ENCODE measurements at regions not wholly inside any gene's neighbourhood (a gene's known extent, or its start where the extent isn't known, plus 50 kb on each side); places are given as distances from the start of the nearest gene placed in this dataset.
"Not testable (repeated sequence)": the region's sequence is repeated elsewhere in the genome, so short reads cannot be mapped to it uniquely, and the experiment has no call there.

GRCh38 chr19:34066007-34066643 lies 106.2 kb upstream of the LSM14A start:
- in situ Hi-C loops (cut with HindIII; ENCODE audit: low pct_unique_long_range_greater_than_20kb, low sequenced_read_pairs): no loop called here

DNA sequence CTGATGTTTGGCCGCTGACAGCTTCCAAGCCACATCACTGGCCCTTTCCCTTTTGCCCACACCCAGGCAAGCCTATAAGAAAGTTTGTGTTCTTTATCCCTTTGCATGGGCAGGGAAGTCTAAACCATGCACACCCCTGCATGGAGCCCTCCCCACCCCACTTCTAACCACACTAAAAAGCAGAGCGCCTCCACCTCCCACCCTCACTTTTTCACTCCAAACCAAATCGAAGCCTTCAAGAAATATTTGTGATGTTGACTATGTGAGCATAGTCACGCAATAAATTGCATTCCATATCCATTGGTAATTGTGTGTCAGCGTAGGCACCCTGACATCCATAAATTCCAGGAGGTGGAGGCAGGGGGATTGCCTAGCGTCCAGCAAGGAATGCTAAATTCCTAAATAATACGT lies 104.4 kb upstream of the LSM14A start:
- in situ Hi-C loops (cut with HindIII; ENCODE audit: low pct_unique_long_range_greater_than_20kb, low sequenced_read_pairs): no loop called here
- no peak for DNase-seq (ENCODE audit: low read depth, low spot score)

More at GRCh38 chr19:34066007-34066643, 106.2 kb upstream of the LSM14A start:
- no peak for DNase-seq (ENCODE audit: low read depth, low spot score)

GRCh38 chr19:34075661-34076091 lies 96.6 kb upstream of the LSM14A start:
- in situ Hi-C loops (cut with HindIII; ENCODE audit: low pct_unique_long_range_greater_than_20kb, low sequenced_read_pairs): no loop called here
- peak; percentile 98 for DNase-seq (ENCODE audit: low read depth, low spot score)

DNA sequence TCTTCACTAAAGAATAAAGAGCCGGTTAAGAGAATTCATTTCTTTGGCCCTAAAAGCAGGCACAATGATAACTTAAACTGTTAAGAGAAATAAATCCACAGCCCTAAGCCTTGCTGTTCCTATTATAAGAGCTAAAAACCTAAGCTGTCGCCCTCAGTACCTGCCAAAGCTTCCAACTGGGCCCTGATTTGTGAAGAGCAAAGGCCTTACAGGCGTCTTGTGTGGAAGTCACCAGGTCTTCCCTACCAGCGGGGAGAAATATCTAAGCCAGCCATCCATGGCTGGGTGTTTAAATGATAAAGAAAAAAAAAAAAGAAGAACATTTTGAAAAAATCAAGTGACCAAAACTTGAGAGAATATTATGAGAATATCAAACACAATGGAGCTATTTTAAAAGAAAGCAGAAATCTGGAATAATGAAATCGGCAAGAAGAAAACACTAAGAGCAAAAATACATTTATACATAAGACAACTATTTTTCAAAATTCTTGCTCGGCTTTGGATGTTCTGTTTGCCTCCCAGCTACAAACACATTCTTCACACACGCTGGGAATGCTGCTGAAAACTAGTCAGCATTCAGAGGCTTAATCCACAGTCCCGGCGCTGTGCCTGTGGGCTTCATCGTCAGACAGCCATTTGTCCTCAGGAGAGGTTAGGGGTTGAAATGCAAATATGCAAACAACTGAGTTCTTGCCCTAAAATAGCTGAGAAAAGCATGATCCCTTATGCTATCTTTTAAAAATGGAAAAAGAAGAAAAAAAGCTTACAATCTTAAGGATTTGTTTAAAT lies 89.8 kb upstream of the LSM14A start:
- DNase-seq (ENCODE audit: low read depth, low spot score): no peak
- in situ Hi-C loops (cut with HindIII; ENCODE audit: low pct_unique_long_range_greater_than_20kb, low sequenced_read_pairs): no loop called here

DNA sequence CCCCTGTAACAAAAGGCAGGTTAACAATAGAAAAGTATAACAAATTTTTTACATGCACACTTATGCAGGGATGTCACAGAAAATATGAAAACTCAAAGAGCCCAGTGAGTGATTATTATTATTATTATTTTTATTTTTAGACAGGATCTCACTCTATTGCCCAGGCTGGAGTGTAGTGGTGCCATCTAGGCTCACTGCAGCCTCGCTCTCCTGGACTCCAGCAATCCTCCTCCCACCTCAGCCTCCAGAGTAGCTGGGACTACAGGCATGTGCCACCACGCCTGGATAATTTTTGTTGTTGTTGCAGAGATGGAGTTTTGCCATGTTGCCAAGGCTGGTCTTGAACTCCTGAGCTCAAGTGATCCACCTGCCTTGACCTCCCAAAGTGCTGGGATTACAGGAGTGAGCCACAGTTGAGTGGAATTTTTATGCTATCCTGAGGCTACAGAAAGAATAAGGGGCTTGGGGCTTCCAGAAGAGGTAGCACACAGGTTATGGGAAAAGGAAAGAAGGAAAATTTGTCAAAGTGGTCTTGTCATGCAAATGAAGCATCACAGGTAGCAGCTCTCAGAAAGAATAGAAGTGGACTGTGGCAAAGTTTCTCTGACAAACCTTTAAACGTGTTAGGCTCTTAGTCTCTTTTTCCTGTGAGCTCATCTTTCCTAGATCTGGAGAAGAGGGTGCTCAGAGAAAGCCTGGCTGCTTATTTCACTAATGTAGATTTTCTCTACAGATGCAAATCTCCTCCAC lies 87.7 kb upstream of the LSM14A start:
- no peak for DNase-seq (ENCODE audit: low read depth, low spot score)
- in situ Hi-C loops (cut with HindIII; ENCODE audit: low pct_unique_long_range_greater_than_20kb, low sequenced_read_pairs): no loop called here

DNA sequence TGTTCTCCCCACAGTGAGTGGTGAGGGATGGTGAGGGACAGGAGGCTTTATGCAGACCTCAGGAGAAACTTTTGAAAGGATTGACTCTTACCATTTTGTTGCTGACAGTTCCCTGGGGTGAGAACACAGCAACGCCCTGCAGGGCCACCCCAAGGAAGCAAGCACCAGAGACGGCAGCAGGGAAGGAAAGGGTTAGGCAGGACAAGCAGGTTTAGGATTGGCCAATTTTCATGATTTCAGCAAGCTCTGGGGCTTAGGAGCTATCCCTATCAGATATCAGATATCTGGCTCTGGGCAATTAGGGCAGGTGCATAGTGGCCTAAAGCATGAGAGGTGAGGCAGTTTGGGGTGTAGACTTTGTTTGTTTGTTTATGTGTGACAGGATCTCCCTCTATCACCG lies 87.0 kb upstream of the LSM14A start:
- no peak for DNase-seq (ENCODE audit: low read depth, low spot score)
- in situ Hi-C loops (cut with HindIII; ENCODE audit: low pct_unique_long_range_greater_than_20kb, low sequenced_read_pairs): no loop called here

DNA sequence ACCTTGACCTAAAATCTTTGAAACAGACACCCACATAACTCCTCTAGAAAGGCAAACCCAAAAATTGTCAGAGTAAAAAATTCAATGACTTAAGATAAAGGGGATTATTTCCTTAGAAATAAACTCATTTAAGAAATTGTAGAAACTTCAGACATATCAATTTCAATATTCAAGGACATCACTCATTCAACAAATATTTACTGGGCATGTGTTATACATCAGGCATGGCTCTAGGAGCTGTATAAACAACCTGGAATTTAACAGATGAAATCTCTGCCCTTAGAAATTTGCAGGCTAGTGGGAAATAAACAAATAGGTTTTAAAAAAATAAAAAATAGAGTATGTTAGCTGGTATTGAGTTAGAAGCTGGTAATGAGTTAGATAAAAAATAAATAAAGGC lies 84.0 kb upstream of the LSM14A start:
- in situ Hi-C loops (cut with HindIII; ENCODE audit: low pct_unique_long_range_greater_than_20kb, low sequenced_read_pairs): no loop called here
- no peak for DNase-seq (ENCODE audit: low read depth, low spot score)

- in situ Hi-C loops (cut with HindIII; ENCODE audit: low pct_unique_long_range_greater_than_20kb, low sequenced_read_pairs): no loop called here
- no peak for DNase-seq (ENCODE audit: low read depth, low spot score)
Measured at GRCh38 chr19:34089566-34089965, 82.7 kb upstream of the LSM14A start.

GRCh38 chr19:34094960-34095359 lies 77.3 kb upstream of the LSM14A start:
- DNase-seq (ENCODE audit: low read depth, low spot score): peak; percentile 27
- in situ Hi-C loops (cut with HindIII; ENCODE audit: low pct_unique_long_range_greater_than_20kb, low sequenced_read_pairs): no loop called here

DNA sequence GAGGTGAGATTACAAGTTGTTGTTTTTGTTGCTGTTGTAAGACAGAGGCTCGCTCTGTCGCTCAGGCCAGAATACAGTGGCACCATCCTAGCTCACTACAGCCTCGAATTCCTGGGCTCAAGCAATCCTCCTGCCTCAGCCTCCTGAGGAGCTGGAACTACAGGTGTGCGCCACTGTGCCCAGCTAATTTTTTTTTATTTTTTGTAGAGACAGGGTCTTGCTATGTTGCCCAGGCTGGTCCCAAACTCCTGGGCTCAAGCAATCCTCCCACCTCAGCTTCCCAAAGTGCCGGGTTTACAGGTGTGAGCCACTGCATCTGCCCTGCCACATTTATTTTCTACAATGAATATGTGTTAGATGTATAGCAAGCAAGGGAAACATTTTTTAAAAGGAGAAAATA lies 76.9 kb upstream of the LSM14A start:
- in situ Hi-C loops (cut with HindIII; ENCODE audit: low pct_unique_long_range_greater_than_20kb, low sequenced_read_pairs); DNase-seq (ENCODE audit: low read depth, low spot score): not testable (repeated sequence)

DNA sequence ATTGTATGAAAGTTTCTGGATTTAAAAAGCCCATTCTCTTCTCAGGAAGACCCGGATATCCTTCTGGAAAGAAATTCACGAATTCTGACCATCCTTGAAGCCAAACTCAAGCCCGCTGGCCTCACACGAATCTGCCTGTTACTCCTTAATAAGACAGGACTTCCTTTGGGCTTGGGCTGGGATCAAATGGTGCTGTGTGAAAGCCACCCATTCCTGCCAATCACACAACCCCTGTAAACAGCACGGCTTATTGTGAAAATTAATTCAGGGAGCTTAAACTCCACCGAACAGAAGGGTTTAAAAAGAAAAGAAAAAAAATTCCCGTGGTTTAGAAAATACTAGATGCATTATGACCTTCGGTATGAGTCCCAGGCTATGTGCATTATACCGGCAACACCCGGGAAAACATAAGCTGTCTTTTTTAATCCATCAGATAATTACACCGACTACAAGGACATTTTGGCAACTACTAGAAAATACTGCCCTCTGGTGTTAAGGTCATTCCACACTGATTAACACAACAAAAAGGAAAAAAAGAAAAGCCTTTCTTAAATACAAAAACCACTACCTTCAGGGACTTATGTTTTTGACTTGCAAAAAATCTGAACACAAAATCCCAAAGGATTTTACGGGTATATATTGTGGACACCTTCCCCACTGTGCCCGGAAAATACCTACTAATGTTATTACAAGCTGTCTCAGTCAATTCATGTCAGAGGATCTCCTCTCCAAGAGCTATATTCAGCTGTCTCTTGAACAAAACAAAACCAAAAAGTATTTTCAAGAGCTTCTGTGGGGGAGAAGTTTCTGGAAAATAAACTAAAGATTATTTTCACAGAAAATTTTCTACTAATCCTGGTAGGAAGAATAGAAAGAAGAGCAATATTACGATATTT lies 76.0 kb upstream of the LSM14A start:
- in situ Hi-C loops (cut with HindIII; ENCODE audit: low pct_unique_long_range_greater_than_20kb, low sequenced_read_pairs): no loop called here
- peak; percentile 78 for DNase-seq (ENCODE audit: low read depth, low spot score)

DNA sequence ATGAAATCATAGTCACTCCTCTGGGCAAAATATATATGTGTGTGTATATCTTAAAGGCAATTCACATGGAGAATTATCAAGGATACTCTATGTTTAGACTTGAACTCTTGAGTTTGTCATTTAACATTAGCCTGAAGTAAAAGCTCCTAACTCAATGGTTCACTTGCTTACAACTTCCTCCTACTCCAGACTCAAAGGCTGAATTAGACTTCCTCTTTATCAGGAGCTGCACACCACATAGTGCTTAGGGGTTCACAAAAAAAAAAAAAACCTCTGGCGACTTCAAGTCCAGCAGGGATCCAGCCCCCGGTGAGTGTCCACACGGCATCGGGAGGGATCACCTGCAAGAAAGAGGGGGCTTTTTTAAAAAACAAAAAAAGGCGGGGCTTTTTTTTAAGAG lies 68.2 kb upstream of the LSM14A start:
- no peak for DNase-seq (ENCODE audit: low read depth, low spot score)
- in situ Hi-C loops (cut with HindIII; ENCODE audit: low pct_unique_long_range_greater_than_20kb, low sequenced_read_pairs): no loop called here

DNA sequence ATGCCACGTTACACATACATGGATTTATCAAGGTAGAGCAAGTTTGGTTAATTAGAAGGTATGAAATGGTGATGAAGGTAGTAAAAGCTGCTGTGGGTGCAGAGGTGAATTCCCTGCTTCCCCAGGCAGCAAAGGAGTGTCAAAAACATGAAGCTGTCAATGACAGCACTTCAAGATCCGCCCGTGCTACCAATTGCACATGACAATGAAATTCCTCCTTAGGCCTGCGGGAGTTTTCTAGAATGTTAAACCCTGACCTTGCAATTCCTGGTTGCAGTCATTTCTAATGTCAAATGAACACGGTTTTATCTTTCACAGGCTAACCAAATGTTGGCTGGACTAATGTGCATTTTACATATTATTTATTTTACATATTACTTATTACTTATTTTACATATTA lies 67.7 kb upstream of the LSM14A start:
- no peak for DNase-seq (ENCODE audit: low read depth, low spot score)
- in situ Hi-C loops (cut with HindIII; ENCODE audit: low pct_unique_long_range_greater_than_20kb, low sequenced_read_pairs): no loop called here

DNA sequence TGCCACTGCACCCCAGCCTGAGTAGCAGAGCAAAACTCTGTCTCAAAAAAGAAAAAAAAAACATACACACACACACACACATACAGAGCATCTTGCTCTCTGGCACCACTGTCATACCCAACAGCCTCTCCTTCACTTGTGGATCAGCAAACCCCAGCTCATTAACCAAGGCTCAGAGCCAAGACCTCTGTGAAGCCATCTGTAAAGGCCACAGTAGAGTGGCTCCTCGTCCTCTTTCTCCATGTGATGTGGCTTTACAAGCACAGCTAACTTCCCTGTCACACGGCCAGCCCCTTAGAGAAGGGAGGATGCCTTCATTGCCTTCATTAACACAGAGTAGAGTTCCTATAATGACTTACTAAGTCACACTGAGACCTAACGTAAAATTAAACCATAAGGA lies 62.7 kb upstream of the LSM14A start:
- in situ Hi-C loops (cut with HindIII; ENCODE audit: low pct_unique_long_range_greater_than_20kb, low sequenced_read_pairs): no loop called here
- no peak for DNase-seq (ENCODE audit: low read depth, low spot score)

GRCh38 chr19:34118879-34119748 lies 53.2 kb upstream of the LSM14A start:
- in situ Hi-C loops (cut with HindIII; ENCODE audit: low pct_unique_long_range_greater_than_20kb, low sequenced_read_pairs): no loop called here

DNA sequence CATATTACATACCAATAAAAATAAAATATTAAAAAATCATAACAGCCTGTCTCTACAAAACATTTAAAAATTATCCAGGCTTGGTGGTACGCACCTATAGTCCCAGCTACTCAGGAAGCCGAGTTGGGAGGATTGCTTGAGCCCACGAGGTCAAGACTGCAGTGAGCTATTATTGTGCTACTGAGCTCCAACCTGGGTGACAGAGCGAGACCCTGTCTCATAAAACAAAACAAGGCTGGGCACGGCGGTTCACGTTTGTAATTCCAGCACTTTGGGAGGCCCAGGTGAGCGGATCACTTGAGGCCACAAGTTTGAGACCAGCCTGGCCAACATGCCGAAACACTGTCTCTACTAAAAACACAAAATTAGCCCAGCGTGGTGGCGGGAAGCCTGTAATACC lies 52.2 kb upstream of the LSM14A start:
- in situ Hi-C loops (cut with HindIII; ENCODE audit: low pct_unique_long_range_greater_than_20kb, low sequenced_read_pairs): no loop called here
- no peak for DNase-seq (ENCODE audit: low read depth, low spot score)

More at GRCh38 chr19:34118879-34119748, 53.2 kb upstream of the LSM14A start:
- DNase-seq (ENCODE audit: low read depth, low spot score): no peak
